HCT116 (cell line): ENCODE measurements at regions not wholly inside any gene's neighbourhood (a gene's known extent, or its start where the extent isn't known, plus 50 kb on each side); places are given as distances from the start of the nearest gene placed in this dataset.

Experiments used
- ATAC-seq: fragments of 200-7000 bp; cut with Tn5 transposase; 2 replicates; pipeline ENCODE4 v1.9.1; 2020; ENCODE audit warnings: mild to moderate bottlenecking, moderate library complexity
- BruUV-seq: library from RNA; stranded (reverse); fragments of 400-500 nt; replicated peaks from 2 replicates; lab custom pipeline; 2021; lab: Mats Ljungman, UMichigan
- CTCF ChIA-PET: fragments of 300-600 bp; sonication (Branson Sonifier 250); formaldehyde crosslinking; loops from one replicate; lab custom pipeline; 2021; ENCODE audit warnings: antibody characterized with exemption; lab: Charles Lee
- POLR2A ChIA-PET: fragments of 300-600, 350-600 bp; sonication (Branson Sonifier 250); formaldehyde crosslinking; loops from one replicate; lab custom pipeline; 2021; ENCODE audit warnings: antibody characterized with exemption; lab: Charles Lee
- RAD21 ChIA-PET, 2 experiments: fragments of 300-600 bp; sonication (Branson Sonifier 250); formaldehyde crosslinking; loops; one replicate each; lab custom pipeline; 2023; ENCODE audit warnings: low total read pairs in 2 of 2; ENCODE audit not compliant: uncharacterized antibody in 2 of 2, unreplicated experiment in 2 of 2, low non-redundant PET in 1 of 2; lab: Charles Lee
- DNase-seq: peaks from one replicate; pipeline ENCODE4 v3.0.0-alpha.2; 2010; ENCODE audit warnings: low read depth, low spot score
- H2AFZ ChIP-seq: fragments of 200-600 bp; shearing (Covaris generic), sonication (generic); 2 replicates; pipeline ENCODE4 v1.6.1; 2017; ENCODE audit warnings: low read depth, mixed run types, mixed read lengths, antibody characterized with exemption, low read length; ENCODE audit not compliant: poor library complexity, severe bottlenecking
- H3K27ac ChIP-seq: 2 replicates; pipeline ENCODE4 v1.5.1; 2012; ENCODE audit warnings: low read depth, low read length
- H3K27me3 ChIP-seq: fragments of 200-600 bp; sonication (generic); 2 replicates; pipeline ENCODE4 v1.6.1; 2016; ENCODE audit warnings: mixed run types, low read length, mixed read lengths; ENCODE audit not compliant: insufficient read depth
- H3K36me3 ChIP-seq, 2 experiments: fragments of 200-500 bp in 1 of 2; fragments of 200-600 bp in 1 of 2; sonication (Bioruptor generic) in 1 of 2; sonication (generic) in 1 of 2; 2 replicates each; pipeline versions ENCODE4 v1.5.1 to v1.6.1; 2014 to 2016; ENCODE audit warnings: low read length in 2 of 2, inconsistent platforms in 1 of 2, mixed read lengths in 1 of 2, mixed run types in 1 of 2; ENCODE audit not compliant: insufficient read depth in 2 of 2, control insufficient read depth in 1 of 2
- H3K4me1 ChIP-seq, 2 experiments: fragments of 200-600 bp in 1 of 2; sonication (generic) in 1 of 2; 2 replicates each; pipeline versions ENCODE4 v1.5.1 to v1.6.1; 2012 to 2017; ENCODE audit warnings: low read length in 2 of 2, inconsistent platforms in 1 of 2, mild to moderate bottlenecking in 1 of 2, mixed read lengths in 1 of 2, mixed run types in 1 of 2, moderate library complexity in 1 of 2; ENCODE audit not compliant: insufficient read depth in 2 of 2, control insufficient read depth in 1 of 2
- H3K4me2 ChIP-seq: fragments of 200-600 bp; sonication (generic); 2 replicates; pipeline ENCODE4 v1.6.1; 2017; ENCODE audit warnings: mixed run types, low read length, mixed read lengths
- H3K4me3 ChIP-seq, 2 experiments: fragments of 200-600 bp in 1 of 2; sonication (generic) in 1 of 2; replicated peaks in 1 of 2; 2 replicates each; pipeline ENCODE4 v1.5.1; 2011 to 2016; ENCODE audit warnings: low read length in 2 of 2, control low read depth in 1 of 2, low read depth in 1 of 2, mild to moderate bottlenecking in 1 of 2, mixed read lengths in 1 of 2, mixed run types in 1 of 2
- H3K79me2 ChIP-seq: fragments of 200-600 bp; sonication (generic); 2 replicates; pipeline ENCODE4 v1.6.1; 2017; ENCODE audit warnings: mild to moderate bottlenecking, mixed run types, low read length, moderate library complexity, mixed read lengths; ENCODE audit not compliant: insufficient read depth
- H3K9ac ChIP-seq: fragments of 200-600 bp; sonication (generic); 2 replicates; pipeline ENCODE4 v1.6.1; 2016; ENCODE audit warnings: low read length, mixed read lengths
- H3K9me2 ChIP-seq: fragments of 200-600 bp; sonication (generic), shearing (Covaris generic); 2 replicates; pipeline ENCODE4 v1.6.1; 2017; ENCODE audit warnings: mixed run types, mild to moderate bottlenecking, moderate library complexity; ENCODE audit not compliant: insufficient read depth
- H3K9me3 ChIP-seq, 2 experiments: fragments of 200-500 bp in 1 of 2; fragments of 200-600 bp in 1 of 2; sonication (Bioruptor generic) in 1 of 2; sonication (generic) in 1 of 2; 2 replicates each; pipeline ENCODE4 v1.6.1; 2014 to 2017; ENCODE audit warnings: low read length in 2 of 2, mixed read lengths in 2 of 2, inconsistent platforms in 1 of 2, low read depth in 1 of 2, mild to moderate bottlenecking in 1 of 2, mixed run types in 1 of 2, moderate library complexity in 1 of 2; ENCODE audit not compliant: control insufficient read depth in 1 of 2, insufficient read depth in 1 of 2
- H4K20me1 ChIP-seq: fragments of 200-600 bp; sonication (generic), shearing (Covaris generic); 2 replicates; pipeline ENCODE4 v1.6.1; 2017; ENCODE audit warnings: mixed run types, mild to moderate bottlenecking, moderate library complexity; ENCODE audit not compliant: insufficient read depth
- ATF3 ChIP-seq: IDR thresholded peaks from 2 replicates; pipeline ENCODE4 v1.6.1; 2012
- CBX3 ChIP-seq: IDR thresholded peaks from 2 replicates; pipeline ENCODE4 v1.6.1; 2012; ENCODE audit warnings: low read depth
- EGR1 ChIP-seq: IDR thresholded peaks from 2 replicates; pipeline ENCODE4 v1.6.1; 2012; ENCODE audit warnings: low read depth
- ELF1 ChIP-seq: IDR thresholded peaks from 2 replicates; pipeline ENCODE4 v1.6.1; 2012; ENCODE audit warnings: low read depth, borderline replicate concordance
- EZH2 ChIP-seq: fragments of 200-600 bp; sonication (generic); IDR thresholded peaks from 2 replicates; pipeline ENCODE4 v1.6.1; 2017; ENCODE audit warnings: antibody characterized with exemption, mixed run types
- EZH2phosphoT487 ChIP-seq: fragments of 200-600 bp; IDR thresholded peaks from 2 replicates; pipeline ENCODE4 v1.6.1; 2018; ENCODE audit warnings: antibody characterized with exemption, borderline replicate concordance
- FOSL1 ChIP-seq: IDR thresholded peaks from 2 replicates; pipeline ENCODE4 v1.6.1; 2012; ENCODE audit warnings: low read depth
- JUND ChIP-seq: IDR thresholded peaks from 2 replicates; pipeline ENCODE4 v1.6.1; 2012
- POLR2AphosphoS5 ChIP-seq: IDR thresholded peaks from 2 replicates; pipeline ENCODE4 v1.6.1; 2011; ENCODE audit warnings: mild to moderate bottlenecking, low read depth, low read length, moderate library complexity
- RAD21 ChIP-seq: IDR thresholded peaks from 2 replicates; pipeline ENCODE4 v1.6.1; 2012; ENCODE audit warnings: low read depth, mild to moderate bottlenecking
- REST ChIP-seq: IDR thresholded peaks from 2 replicates; pipeline ENCODE4 v1.6.1; 2012; ENCODE audit warnings: low read depth
- SIN3A ChIP-seq: IDR thresholded peaks from 2 replicates; pipeline ENCODE4 v1.6.1; 2012; ENCODE audit warnings: low read depth
- SP1 ChIP-seq: IDR thresholded peaks from 2 replicates; pipeline ENCODE4 v1.6.1; 2012; ENCODE audit warnings: low read depth
- SRF ChIP-seq: IDR thresholded peaks from 2 replicates; pipeline ENCODE4 v1.6.1; 2012; ENCODE audit warnings: low read depth
- TCF7L2 ChIP-seq: IDR thresholded peaks from 2 replicates; pipeline ENCODE4 v1.7.0; 2011; ENCODE audit warnings: borderline replicate concordance, inconsistent platforms; ENCODE audit not compliant: insufficient read depth, insufficient read length; ENCODE audit errors: extremely low read depth
- YY1 ChIP-seq: IDR thresholded peaks from 2 replicates; pipeline ENCODE4 v1.6.1; 2011; ENCODE audit warnings: low read length, low read depth, moderate library complexity, mild to moderate bottlenecking; ENCODE audit not compliant: insufficient replicate concordance; ENCODE audit errors: extremely low read depth
- intact Hi-C: fragments of 100-400 bp; cut with micrococcal nuclease; formaldehyde crosslinking; loops from 2 replicates; pipeline ENCODE4 v1.10.0; 2022

- DNase-seq (no peak), ATAC-seq (no peak)
- no peak for TF ChIP-seq FOSL1
- no peak for TF ChIP-seq SIN3A
- TF ChIP-seq YY1, result no peak
- no peak for TF ChIP-seq SRF
- no peak for TF ChIP-seq ATF3
- TF ChIP-seq JUND, result no peak
- no peak for TF ChIP-seq EZH2
- TF ChIP-seq EGR1, result no peak
- no peak for TF ChIP-seq SP1
- no peak for TF ChIP-seq POLR2AphosphoS5
- no peak for TF ChIP-seq EZH2phosphoT487
- no peak for TF ChIP-seq RAD21
- H3K9me2 ChIP-seq, result no peaks in the 10 kb centered on the region
- no peak overlapping the region for H2AFZ ChIP-seq
- ChIA-PET RAD21 (no interaction called here), CTCF (no interaction called here), POLR2A (no interaction called here)
- H3K4me1 ChIP-seq, result no peaks in the 10 kb centered on the region
- no peak overlapping the region for H3K4me3 ChIP-seq
- H3K27me3 ChIP-seq, result peaks cover 81% of the 10 kb centered on the region
- H3K9me3 ChIP-seq, result no peaks in the 10 kb centered on the region
- intact Hi-C loops, result no loop called here
- H4K20me1 ChIP-seq, result no peaks in the 10 kb centered on the region
- no peak overlapping the region for H3K9ac ChIP-seq
- no peak overlapping the region for H3K4me2 ChIP-seq
- H3K79me2 ChIP-seq, result no peaks in the 10 kb centered on the region
- BruUV-seq, result no TSS peak
- no peak overlapping the region for H3K27ac ChIP-seq
- no peaks in the 10 kb centered on the region for H3K36me3 ChIP-seq
Measured at GRCh38 chr10:112091703-112092102, 91.9 kb downstream of the GPAM start.

GRCh38 chr10:112092519-112092918 is 91.0 kb downstream of the GPAM start:
- no peak for ATAC-seq
- no peaks in the 10 kb centered on the region for H3K79me2 ChIP-seq
- H3K36me3 ChIP-seq, result no peaks in the 10 kb centered on the region
- ChIA-PET CTCF (no interaction called here), RAD21 (no interaction called here), POLR2A (no interaction called here)
- TF ChIP-seq TCF7L2 (no peak), CBX3 (no peak), ELF1 (no peak), FOSL1 (no peak), SP1 (no peak), ATF3 (no peak), REST (no peak)
- no peaks in the 10 kb centered on the region for H3K9me3 ChIP-seq
- H4K20me1 ChIP-seq, result no peaks in the 10 kb centered on the region
- intact Hi-C loops, result no loop called here
- BruUV-seq, result no TSS peak
- no peak overlapping the region for H2AFZ ChIP-seq
- no peaks in the 10 kb centered on the region for H3K9me2 ChIP-seq
- no peak overlapping the region for H3K4me2 ChIP-seq
- DNase-seq, result no peak
- H3K27ac ChIP-seq, result no peak overlapping the region
- no peak overlapping the region for H3K9ac ChIP-seq
- peaks cover 81% of the 10 kb centered on the region for H3K27me3 ChIP-seq
- H3K4me1 ChIP-seq, result no peaks in the 10 kb centered on the region
- no peak overlapping the region for H3K4me3 ChIP-seq
